Muscle of back (tissue), 3 donors: ENCODE measurements at regions not wholly inside any gene's neighbourhood (a gene's known extent, or its start where the extent isn't known, plus 50 kb on each side); places are given as distances from the start of the nearest gene placed in this dataset.
"Not testable (repeated sequence)": the region's sequence is repeated elsewhere in the genome, so short reads cannot be mapped to it uniquely, and the experiment has no call there.

Experiments
- DNase-seq, 3 donors: peaks; one replicate each; pipeline versions ENCODE4 v3.0.0 to v3.0.0-alpha.2; 2013

DNA sequence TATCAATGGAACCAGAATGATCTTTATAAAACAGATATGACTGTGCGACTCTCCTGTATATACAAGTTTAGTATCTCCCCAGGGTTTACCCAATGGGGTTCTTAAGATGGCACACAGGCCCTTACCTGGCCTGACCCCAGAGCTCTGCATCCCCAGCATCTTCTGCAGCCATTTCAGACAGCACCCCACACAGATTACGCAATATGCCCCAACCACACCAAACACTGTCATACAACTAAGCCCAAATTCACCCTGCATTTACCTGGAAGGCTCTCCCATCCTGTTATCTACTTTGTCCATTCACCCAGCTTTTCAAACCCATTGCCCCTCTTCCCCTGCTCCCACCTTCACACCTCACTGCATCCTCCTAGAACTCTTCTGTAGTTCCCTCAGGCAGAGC is 182.5 kb upstream of the API5 start:
- no peak for DNase-seq

DNA sequence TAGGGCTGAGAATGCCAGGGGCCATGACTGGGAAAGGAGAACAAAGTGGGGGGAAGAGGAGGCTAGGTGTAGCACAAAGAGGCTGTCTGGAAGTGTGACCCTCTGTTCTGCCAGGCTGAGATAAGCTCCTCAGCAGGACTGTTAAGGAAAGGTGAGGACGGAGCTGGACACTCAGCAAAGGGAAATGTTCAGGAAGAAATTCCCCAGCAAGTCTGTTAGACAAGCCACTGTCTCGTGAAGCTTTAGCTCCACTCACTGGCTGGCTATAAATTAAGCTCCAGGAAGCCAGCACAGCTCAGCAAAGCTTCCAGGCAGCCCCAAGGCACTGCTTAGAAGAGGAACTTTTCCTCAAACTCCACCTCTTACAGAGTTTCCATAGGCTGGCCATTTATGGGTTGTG is 181.2 kb upstream of the API5 start:
- peak; percentile 13 to 67 (median 29) for DNase-seq

- DNase-seq = no peak
Measured at GRCh38 chr11:43135966-43136534, 175.7 kb upstream of the API5 start.

DNA sequence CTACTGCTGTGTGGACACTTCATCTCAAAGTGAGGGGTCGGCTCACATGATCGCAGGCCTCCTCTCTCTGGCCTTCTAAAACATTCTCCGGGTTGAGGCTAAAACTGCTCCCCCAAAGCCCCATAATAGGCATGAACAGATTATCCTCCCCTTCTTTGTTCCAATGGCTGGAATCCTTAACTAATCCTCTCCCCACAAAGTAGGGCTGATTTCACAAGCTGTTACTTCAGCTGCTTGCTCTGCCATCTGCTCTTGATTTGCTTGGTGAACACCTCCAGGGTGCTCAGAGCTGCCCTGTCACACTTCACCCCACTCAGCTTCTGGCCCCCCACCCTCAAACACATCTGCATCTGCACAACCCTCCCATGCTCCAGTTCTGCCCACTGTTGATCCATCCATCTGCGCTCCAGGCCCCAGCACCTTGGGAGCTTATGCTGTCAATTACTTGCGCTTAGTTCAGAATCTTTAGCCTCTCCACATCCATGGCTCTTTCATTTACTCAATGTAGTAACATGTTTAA is 173.1 kb upstream of the API5 start:
- no peak for DNase-seq

- DNase-seq = no peak
Measured at GRCh38 chr11:43145653-43146052, 166.1 kb upstream of the API5 start.

DNA sequence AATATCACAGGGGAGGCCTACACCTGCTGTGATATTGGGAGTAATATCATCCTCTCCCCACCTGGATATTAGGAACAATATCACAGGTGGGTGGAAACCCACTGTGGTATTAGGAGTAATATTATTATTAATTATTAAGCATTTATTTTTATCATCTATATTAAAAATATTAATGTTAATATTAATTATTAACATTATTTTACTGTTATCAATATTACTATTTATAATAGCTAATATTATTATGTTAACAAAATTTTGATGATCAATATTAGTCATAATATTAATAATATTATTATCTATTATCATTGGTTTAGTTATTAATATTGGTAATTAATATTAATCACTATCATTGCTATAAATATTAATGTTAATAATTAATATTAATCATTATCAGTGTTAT is 161.1 kb upstream of the API5 start:
- no peak for DNase-seq

- DNase-seq = peak in 1 of 3 donors; percentile 78
Measured at GRCh38 chr11:43164831-43165230, 147.0 kb upstream of the API5 start.

DNA sequence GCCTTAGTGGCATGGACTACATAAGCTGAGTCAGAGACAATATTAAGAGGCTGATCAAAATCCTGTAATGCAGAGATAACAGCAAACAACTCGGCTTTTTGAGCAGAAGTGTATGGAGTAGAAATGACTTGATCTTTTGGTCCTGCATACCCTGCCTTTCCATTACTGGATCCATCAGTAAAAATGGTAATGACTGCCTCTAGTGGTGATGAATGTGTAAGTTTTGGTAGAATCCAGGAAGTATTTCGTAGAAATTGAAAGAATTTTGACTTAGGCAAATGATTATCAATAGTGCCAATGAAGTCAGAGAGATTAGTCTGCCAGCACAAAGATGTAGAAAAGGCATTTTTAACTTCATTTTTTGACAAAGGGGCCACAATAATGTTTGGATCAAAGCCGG is 146.4 kb upstream of the API5 start:
- DNase-seq = not testable (repeated sequence)

GRCh38 chr11:43168241-43168640 is 143.6 kb upstream of the API5 start:
- DNase-seq = peak; percentile 3 to 72 (median 6)

GRCh38 chr11:43172477-43172876 is 139.3 kb upstream of the API5 start:
- DNase-seq = no peak

GRCh38 chr11:43177975-43178374 is 133.8 kb upstream of the API5 start:
- DNase-seq = no peak

GRCh38 chr11:43194459-43194858 is 117.3 kb upstream of the API5 start:
- not testable (repeated sequence) for DNase-seq

GRCh38 chr11:43197379-43197778 is 114.4 kb upstream of the API5 start:
- DNase-seq = no peak

GRCh38 chr11:43200031-43200430 is 111.8 kb upstream of the API5 start:
- peak in 1 of 3 donors; percentile 40 for DNase-seq

- no peak for DNase-seq
Measured at GRCh38 chr11:43212279-43212678, 99.5 kb upstream of the API5 start.

GRCh38 chr11:43214471-43214870 is 97.3 kb upstream of the API5 start:
- DNase-seq = no peak

GRCh38 chr11:43217849-43218248 is 93.9 kb upstream of the API5 start:
- no peak for DNase-seq

DNA sequence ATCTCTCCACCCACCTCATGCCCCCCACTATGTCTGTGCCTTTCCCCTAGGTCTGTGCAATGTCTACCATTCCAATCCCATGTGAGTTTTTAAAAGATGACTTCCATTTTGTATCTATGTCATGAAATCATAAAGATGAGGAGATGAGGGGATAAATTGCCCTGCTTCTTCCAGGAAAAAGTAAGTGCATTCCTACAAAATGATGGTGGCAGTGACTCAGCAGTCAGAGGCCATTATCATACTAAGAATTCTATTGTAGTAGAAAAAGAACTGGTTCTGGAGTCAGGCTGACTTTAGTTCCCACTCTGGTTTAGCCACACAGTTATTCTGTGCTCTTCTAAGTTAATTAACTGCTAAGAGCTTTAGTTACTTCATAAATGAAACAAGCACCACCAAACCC is 89.6 kb upstream of the API5 start:
- DNase-seq = peak in 1 of 3 donors; percentile 16

GRCh38 chr11:43223026-43223425 is 88.8 kb upstream of the API5 start:
- no peak for DNase-seq

- peak; percentile 67 to 95 (median 88) for DNase-seq
Measured at GRCh38 chr11:43234881-43235280, 76.9 kb upstream of the API5 start.

DNA sequence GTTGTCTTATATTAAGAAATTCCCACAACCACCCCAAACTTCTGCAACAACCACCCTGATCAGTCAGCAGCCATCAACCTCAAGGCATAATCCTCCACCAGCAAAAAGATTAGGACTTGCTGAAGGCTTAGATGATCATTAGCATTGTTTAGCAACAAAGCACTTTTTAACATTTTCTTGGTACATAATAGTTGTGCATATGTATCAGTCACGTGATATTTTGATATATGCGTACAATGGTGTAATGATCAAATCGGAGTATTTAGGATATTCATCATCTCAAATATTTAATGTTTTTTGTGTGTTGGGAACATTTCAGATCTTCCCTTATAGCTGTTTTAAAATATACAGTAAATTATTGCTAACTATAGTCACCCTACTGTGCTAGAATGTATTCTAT is 73.5 kb upstream of the API5 start:
- no peak for DNase-seq

DNA sequence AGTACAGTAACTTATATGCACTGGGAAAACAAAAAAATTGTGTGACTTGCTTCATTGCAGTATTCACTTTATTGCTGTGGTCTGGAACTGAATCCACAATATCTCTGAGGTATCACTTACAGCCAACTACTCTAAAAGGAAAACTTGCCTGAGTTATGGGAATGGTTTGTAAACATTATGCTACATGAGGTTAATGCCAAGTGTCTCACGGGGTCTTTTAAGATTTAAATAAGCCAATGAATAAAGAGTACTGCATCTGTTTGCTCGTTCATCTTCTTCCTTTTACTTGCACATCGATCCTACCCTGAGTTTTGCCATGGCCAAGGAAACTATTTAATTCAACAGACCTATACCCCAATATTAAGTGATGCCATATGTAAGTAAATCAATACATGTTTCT is 72.0 kb upstream of the API5 start:
- peak in 2 of 3 donors; percentile 8 to 55 for DNase-seq

DNA sequence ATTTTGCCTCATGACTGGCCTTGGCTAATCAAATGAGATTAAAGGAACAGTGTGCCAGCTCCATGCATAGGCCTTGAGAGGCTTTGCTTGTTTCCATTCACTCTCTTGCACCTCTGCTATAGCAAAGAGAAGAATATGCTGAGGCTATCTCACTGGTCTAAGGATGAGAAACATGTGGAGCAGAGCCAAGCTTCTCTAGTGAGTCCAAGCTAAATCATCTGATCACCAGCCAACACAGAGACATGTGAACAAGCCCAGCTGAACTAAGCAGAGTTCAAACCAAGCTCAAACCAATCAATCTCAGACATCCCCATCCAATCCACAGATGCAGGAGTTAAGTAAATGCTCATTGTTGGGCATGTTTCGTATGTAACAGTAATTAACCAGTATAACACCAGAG is 69.4 kb upstream of the API5 start:
- DNase-seq = peak; percentile 39 to 84 (median 65)

GRCh38 chr11:43243927-43244326 is 67.9 kb upstream of the API5 start:
- no peak for DNase-seq
